Neural progenitor cell (in vitro differentiated cells): ENCODE measurements at regions not wholly inside any gene's neighbourhood (a gene's known extent, or its start where the extent isn't known, plus 50 kb on each side); places are given as distances from the start of the nearest gene placed in this dataset.

ENCODE experiments used
- DNase-seq: peaks from one replicate; pipeline ENCODE4 v3.0.0-alpha.2; 2016; ENCODE audit warnings: low spot score
- H2AFZ ChIP-seq: fragments of 200-600 bp; sonication (generic); replicated peaks from 2 replicates; pipeline ENCODE4 v1.6.1; 2016; ENCODE audit warnings: antibody characterized with exemption
- H3F3A ChIP-seq: fragments of 200-600 bp; sonication (generic); 2 replicates; pipeline ENCODE4 v1.6.1; 2016; ENCODE audit warnings: antibody characterized with exemption, low read depth
- H3K27ac ChIP-seq: fragments of 200-600 bp; sonication (generic); 2 replicates; pipeline ENCODE4 v1.5.1; 2016; ENCODE audit warnings: mild to moderate bottlenecking
- H3K27me3 ChIP-seq: fragments of 200-600 bp; sonication (generic); 2 replicates; pipeline ENCODE4 v1.6.1; 2016; ENCODE audit warnings: mild to moderate bottlenecking, moderate library complexity
- H3K36me3 ChIP-seq: fragments of 200-600 bp; sonication (generic); 2 replicates; pipeline ENCODE4 v1.5.1; 2016
- H3K4me1 ChIP-seq: fragments of 200-600 bp; sonication (generic); 2 replicates; pipeline ENCODE4 v1.6.1; 2016; ENCODE audit warnings: mixed run types
- H3K4me2 ChIP-seq: fragments of 200-600 bp; sonication (generic); 2 replicates; pipeline ENCODE4 v1.6.1; 2016
- H3K4me3 ChIP-seq: fragments of 200-600 bp; sonication (generic); 2 replicates; pipeline ENCODE4 v1.5.1; 2016
- H3K79me2 ChIP-seq: fragments of 200-600 bp; sonication (generic); 2 replicates; pipeline ENCODE4 v1.6.1; 2016; ENCODE audit warnings: low read depth
- H3K9ac ChIP-seq: fragments of 200-600 bp; sonication (generic); 2 replicates; pipeline ENCODE4 v1.6.1; 2016
- H3K9me3 ChIP-seq: fragments of 200-600 bp; sonication (generic); 2 replicates; pipeline ENCODE4 v1.5.1; 2016; ENCODE audit warnings: low read depth
- H4K20me1 ChIP-seq: fragments of 200-600 bp; sonication (generic); 2 replicates; pipeline ENCODE4 v1.6.1; 2016; ENCODE audit warnings: low read depth
- H3K27ac Mint-ChIP-seq: 3 replicates; pipeline ENCODE4 v1.8.0; 2021; ENCODE audit warnings: mixed read lengths
- H3K27me3 Mint-ChIP-seq: 2 replicates; pipeline ENCODE4 v1.8.0; 2022; ENCODE audit warnings: low read depth, mild to moderate bottlenecking, inconsistent platforms, moderate library complexity, mixed read lengths; ENCODE audit not compliant: insufficient read depth
- H3K36me3 Mint-ChIP-seq: 3 replicates; pipeline ENCODE4 v1.8.0; 2021; ENCODE audit warnings: mixed read lengths
- H3K4me1 Mint-ChIP-seq: 3 replicates; pipeline ENCODE4 v1.8.0; 2021; ENCODE audit warnings: mixed read lengths
- H3K4me3 Mint-ChIP-seq: 3 replicates; pipeline ENCODE4 v1.8.0; 2021; ENCODE audit warnings: mild to moderate bottlenecking, moderate library complexity, mixed read lengths
- H3K9me3 Mint-ChIP-seq: 3 replicates; pipeline ENCODE4 v1.8.0; 2020; ENCODE audit warnings: mixed read lengths
- CTCF ChIP-seq: fragments of 200-600 bp; sonication (generic); IDR thresholded peaks from 2 replicates; pipeline ENCODE4 v1.5.1; 2017; ENCODE audit warnings: antibody characterized with exemption, mild to moderate bottlenecking
- EZH2 ChIP-seq: fragments of 200-600 bp; sonication (generic); IDR thresholded peaks from 2 replicates; pipeline ENCODE4 v1.6.1; 2017; ENCODE audit warnings: antibody characterized with exemption, mild to moderate bottlenecking, moderate library complexity
- EZH2phosphoT487 ChIP-seq: fragments of 200-600 bp; sonication (generic); IDR thresholded peaks from 2 replicates; pipeline ENCODE4 v1.6.1; 2017; ENCODE audit warnings: antibody characterized with exemption

DNA sequence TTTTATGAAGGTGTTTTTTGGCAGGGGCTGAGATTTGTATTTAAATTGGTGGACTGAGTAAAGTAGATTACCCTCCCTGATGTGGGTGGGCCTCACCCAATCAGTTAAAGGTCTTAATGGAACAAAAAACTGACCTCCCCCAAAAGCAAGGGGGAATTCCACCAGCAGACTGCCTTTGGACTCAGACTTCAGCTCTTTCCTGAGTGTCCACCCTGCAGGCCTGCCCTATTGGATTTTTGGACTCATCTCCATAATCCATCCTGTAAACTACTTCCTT lies 228.4 kb upstream of the CAND1 start:
- Mint-ChIP-seq H3K36me3 (peaks cover 3% of the 10 kb centered on the region), H3K4me3 (no peak overlapping the region), H3K4me1 (peaks cover 48% of the 10 kb centered on the region), H3K27ac (no peak overlapping the region), H3K27me3 (no peaks in the 10 kb centered on the region), H3K9me3 (no peaks in the 10 kb centered on the region)
- no peaks in the 10 kb centered on the region for H3F3A ChIP-seq
- no peak overlapping the region for H3K27ac ChIP-seq
- TF ChIP-seq EZH2phosphoT487 (no peak), EZH2 (no peak), CTCF (no peak)
- H3K4me2 ChIP-seq = no peak overlapping the region
- H3K4me1 ChIP-seq = peaks cover 45% of the 10 kb centered on the region
- H2AFZ ChIP-seq = no peak overlapping the region
- H3K4me3 ChIP-seq = no peak overlapping the region
- H3K36me3 ChIP-seq = no peaks in the 10 kb centered on the region
- no peak overlapping the region for H3K9ac ChIP-seq
- DNase-seq = no peak
- no peaks in the 10 kb centered on the region for H3K27me3 ChIP-seq
- H4K20me1 ChIP-seq = peaks cover 19% of the 10 kb centered on the region
- peaks cover 12% of the 10 kb centered on the region for H3K79me2 ChIP-seq
- no peaks in the 10 kb centered on the region for H3K9me3 ChIP-seq

- Mint-ChIP-seq H3K9me3 (no peaks in the 10 kb centered on the region), H3K27me3 (no peaks in the 10 kb centered on the region), H3K27ac (peak overlapping the region; percentile 47), H3K4me3 (no peak overlapping the region), H3K36me3 (peaks cover 3% of the 10 kb centered on the region), H3K4me1 (peaks cover 51% of the 10 kb centered on the region)
- Histone ChIP-seq H3K9me3 (no peaks in the 10 kb centered on the region), H3K79me2 (peaks cover 15% of the 10 kb centered on the region), H3K27ac (no peak overlapping the region), H2AFZ (no peak overlapping the region), H3K4me3 (no peak overlapping the region), H3K4me1 (peaks cover 50% of the 10 kb centered on the region), H3F3A (no peaks in the 10 kb centered on the region), H3K9ac (no peak overlapping the region), H3K4me2 (peak overlapping the region; percentile 17), H4K20me1 (peaks cover 19% of the 10 kb centered on the region), H3K27me3 (no peaks in the 10 kb centered on the region), H3K36me3 (no peaks in the 10 kb centered on the region)
- peak; percentile 41 for DNase-seq
- TF ChIP-seq EZH2 (no peak), CTCF (no peak), EZH2phosphoT487 (no peak)
Observed at GRCh38 chr12:67042697-67043131, 226.4 kb upstream of the CAND1 start.

- peaks cover 41% of the 10 kb centered on the region for H3K4me1 ChIP-seq
- H3F3A ChIP-seq = no peaks in the 10 kb centered on the region
- no peak overlapping the region for H3K4me3 ChIP-seq
- H3K27me3 Mint-ChIP-seq = no peaks in the 10 kb centered on the region
- no peak overlapping the region for H3K4me2 ChIP-seq
- H4K20me1 ChIP-seq = peaks cover 19% of the 10 kb centered on the region
- H3K79me2 ChIP-seq = peaks cover 16% of the 10 kb centered on the region
- no peak overlapping the region for H3K27ac ChIP-seq
- no peak overlapping the region for H2AFZ ChIP-seq
- no peaks in the 10 kb centered on the region for H3K9me3 Mint-ChIP-seq
- no peaks in the 10 kb centered on the region for H3K27me3 ChIP-seq
- TF ChIP-seq CTCF (no peak), EZH2 (no peak), EZH2phosphoT487 (no peak)
- no peaks in the 10 kb centered on the region for H3K36me3 ChIP-seq
- H3K4me3 Mint-ChIP-seq = no peak overlapping the region
- H3K27ac Mint-ChIP-seq = no peak overlapping the region
- H3K36me3 Mint-ChIP-seq = peaks cover 3% of the 10 kb centered on the region
- no peaks in the 10 kb centered on the region for H3K9me3 ChIP-seq
- H3K4me1 Mint-ChIP-seq = peaks cover 44% of the 10 kb centered on the region
- H3K9ac ChIP-seq = no peak overlapping the region
- no peak for DNase-seq
Observed at GRCh38 chr12:67043771-67044170, 225.4 kb upstream of the CAND1 start.

GRCh38 chr12:67045650-67046049 lies 223.5 kb upstream of the CAND1 start:
- Histone ChIP-seq H3K36me3 (no peaks in the 10 kb centered on the region), H3K4me2 (peak overlapping the region; percentile 14), H3K4me3 (no peak overlapping the region), H3K27ac (no peak overlapping the region), H3K9me3 (no peaks in the 10 kb centered on the region), H3F3A (no peaks in the 10 kb centered on the region), H4K20me1 (peaks cover 19% of the 10 kb centered on the region), H3K79me2 (peaks cover 25% of the 10 kb centered on the region), H3K4me1 (peaks cover 30% of the 10 kb centered on the region), H3K9ac (no peak overlapping the region), H2AFZ (no peak overlapping the region), H3K27me3 (no peaks in the 10 kb centered on the region)
- no peak for DNase-seq
- peaks cover 6% of the 10 kb centered on the region for H3K36me3 Mint-ChIP-seq
- H3K4me1 Mint-ChIP-seq = peaks cover 30% of the 10 kb centered on the region
- TF ChIP-seq EZH2 (no peak), CTCF (no peak), EZH2phosphoT487 (no peak)
- no peaks in the 10 kb centered on the region for H3K27me3 Mint-ChIP-seq
- H3K27ac Mint-ChIP-seq = no peak overlapping the region
- H3K9me3 Mint-ChIP-seq = no peaks in the 10 kb centered on the region
- H3K4me3 Mint-ChIP-seq = no peak overlapping the region
